Fibroblast of villous mesenchyme (primary cell): ENCODE measurements at regions not wholly inside any gene's neighbourhood (a gene's known extent, or its start where the extent isn't known, plus 50 kb on each side); places are given as distances from the start of the nearest gene placed in this dataset.

ENCODE experiments used
- DNase-seq: peaks from one replicate; pipeline ENCODE4 v3.0.0-alpha.2; 2010; ENCODE audit warnings: low read depth
- H3K4me3 ChIP-seq: 2 replicates; pipeline ENCODE4 v1.5.1; 2011; ENCODE audit warnings: low read depth, mild to moderate bottlenecking, low read length
- CTCF ChIP-seq: IDR thresholded peaks from 2 replicates; pipeline ENCODE4 v1.5.1; 2012; ENCODE audit warnings: low read depth, mild to moderate bottlenecking, low read length; ENCODE audit not compliant: insufficient read depth

GRCh38 chr22:47759909-47760308 is 997.5 kb downstream of the TBC1D22A start:
- no peak for TF ChIP-seq CTCF
- no peak for DNase-seq
- H3K4me3 ChIP-seq: no peak overlapping the region

- no peak for TF ChIP-seq CTCF
- no peak overlapping the region for H3K4me3 ChIP-seq
- peak; percentile 6 for DNase-seq
These were observed 995.3 kb downstream of the TBC1D22A start for GRCh38 chr22:47757741-47758140.

- no peak for TF ChIP-seq CTCF
- no peak for DNase-seq
- H3K4me3 ChIP-seq: no peak overlapping the region
These were observed 987.6 kb downstream of the TBC1D22A start for GRCh38 chr22:47750086-47750485.

GRCh38 chr22:47748957-47749356 is 986.5 kb downstream of the TBC1D22A start:
- no peak for DNase-seq
- no peak for TF ChIP-seq CTCF

GRCh38 chr22:47748271-47748670 is 985.8 kb downstream of the TBC1D22A start:
- TF ChIP-seq CTCF: no peak
- no peak overlapping the region for H3K4me3 ChIP-seq
- no peak for DNase-seq

More at GRCh38 chr22:47748957-47749356, 986.5 kb downstream of the TBC1D22A start:
- H3K4me3 ChIP-seq: no peak overlapping the region

GRCh38 chr22:47740109-47740805 is 977.8 kb downstream of the TBC1D22A start:
- no peak for DNase-seq
- no peak overlapping the region for H3K4me3 ChIP-seq
- no peak for TF ChIP-seq CTCF

GRCh38 chr22:47739291-47740015 is 977.0 kb downstream of the TBC1D22A start:
- no peak overlapping the region for H3K4me3 ChIP-seq
- DNase-seq: no peak
- no peak for TF ChIP-seq CTCF
